GM12892 (cell line): ENCODE measurements at regions not wholly inside any gene's neighbourhood (a gene's known extent, or its start where the extent isn't known, plus 50 kb on each side); places are given as distances from the start of the nearest gene placed in this dataset.

Experiments used
- POLR2A ChIP-seq: IDR thresholded peaks from 2 replicates; pipeline ENCODE4 v1.6.1; 2011; ENCODE audit warnings: low read depth, low read length, control low read depth
- POLR2AphosphoS5 ChIP-seq: IDR thresholded peaks from 2 replicates; pipeline ENCODE4 v1.6.1; 2011; ENCODE audit warnings: low read depth, low read length, control low read depth

DNA sequence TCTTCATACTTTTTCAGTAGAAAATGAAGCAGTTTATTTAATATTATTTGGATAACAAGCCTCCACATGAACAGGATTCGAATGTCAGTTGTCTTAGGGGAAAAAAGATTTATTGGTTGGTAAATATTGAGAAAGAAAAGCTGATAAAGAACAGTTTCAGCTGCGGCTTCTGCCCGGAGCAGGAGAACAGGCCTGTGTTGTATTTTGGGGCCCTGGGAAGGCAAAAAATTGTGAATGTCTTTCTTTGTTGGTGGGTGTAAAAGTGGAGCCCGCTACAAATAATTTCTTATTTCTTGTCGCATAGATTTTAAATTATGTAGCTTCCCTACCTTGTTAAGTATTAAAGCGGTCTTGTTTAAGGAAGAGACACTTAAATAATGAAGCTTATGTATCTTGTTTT, 90.5 kb upstream of the PAX1 start:
- TF ChIP-seq POLR2A (no peak), POLR2AphosphoS5 (no peak)
